HUDEP-2 (cell line): ENCODE measurements at regions not wholly inside any gene's neighbourhood (a gene's known extent, or its start where the extent isn't known, plus 50 kb on each side); places are given as distances from the start of the nearest gene placed in this dataset.
A peak's percentile ranks its signal among the peaks of the same experiment; 100 is the strongest.

Experiments
- DNase-seq, 76 experiments: peaks; one replicate each; lab custom pipeline; 2025; ENCODE audit not compliant: unreplicated experiment in 76 of 76; lab: John Stamatoyannopoulos, UW

DNA sequence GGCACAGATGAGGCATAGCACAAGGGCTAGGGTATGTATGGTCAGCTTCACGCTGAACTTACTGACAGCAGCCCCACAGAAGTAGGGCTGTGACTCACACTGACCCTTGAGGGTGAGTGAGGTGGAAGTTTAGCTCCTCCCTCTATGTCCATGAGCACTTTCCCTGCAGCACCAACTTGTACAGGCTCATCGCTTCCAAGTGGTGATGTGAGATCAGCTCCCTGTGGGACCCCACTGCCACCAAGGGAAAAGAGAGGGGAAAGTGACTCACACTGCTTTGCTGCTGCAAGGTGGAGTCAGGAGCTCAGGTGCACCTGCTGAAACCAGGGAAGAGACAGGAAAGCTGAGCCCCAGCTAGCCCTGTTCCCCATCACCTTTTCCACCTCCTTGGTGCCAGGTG, 91.5 kb downstream of the TEX51 start:
- no peak for DNase-seq

DNA sequence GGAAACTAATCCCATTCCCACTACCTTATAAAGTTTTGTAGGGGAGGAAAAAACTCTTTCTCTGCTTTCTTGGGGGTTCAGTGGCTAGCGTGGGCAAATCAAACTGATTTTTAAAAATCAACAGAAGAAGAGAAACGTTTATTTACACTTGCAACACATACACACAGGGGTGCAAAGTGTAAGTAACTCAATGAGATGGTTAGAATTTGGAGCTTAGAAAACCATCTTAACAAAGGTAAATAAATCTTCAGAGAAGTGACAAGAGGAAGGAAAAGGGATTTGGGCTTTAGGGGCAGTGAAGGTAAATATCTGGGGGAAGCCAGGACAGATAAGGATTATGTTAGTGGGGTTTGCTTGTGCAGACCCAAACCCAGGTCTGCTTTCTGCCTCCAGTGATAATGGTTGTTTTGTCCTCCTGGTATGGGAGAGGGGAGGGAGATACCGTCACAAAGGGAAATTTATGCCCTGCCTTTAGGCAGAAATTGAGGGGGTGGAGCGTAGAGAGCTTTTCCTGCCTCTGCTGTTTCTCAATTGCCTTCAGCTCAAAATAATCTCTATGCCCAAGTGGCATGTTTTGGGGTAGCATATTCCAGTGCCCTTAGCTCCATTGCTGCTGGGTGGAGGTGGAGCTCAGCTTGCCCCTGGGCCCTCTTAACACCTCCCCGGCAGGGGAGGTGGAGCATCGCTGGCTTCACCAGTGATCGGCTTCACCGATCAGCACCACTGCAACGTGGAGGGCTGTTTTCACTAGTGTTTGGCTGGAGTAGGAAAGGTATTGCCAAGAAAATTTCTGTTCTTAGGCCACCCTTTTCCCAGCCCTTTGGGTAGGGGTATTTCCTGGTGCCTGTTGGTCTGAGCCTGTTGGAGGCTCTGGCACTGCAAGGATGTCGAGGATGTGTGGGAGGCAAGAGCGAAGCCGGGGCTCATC, 92.2 kb downstream of the TEX51 start:
- no peak for DNase-seq

DNA sequence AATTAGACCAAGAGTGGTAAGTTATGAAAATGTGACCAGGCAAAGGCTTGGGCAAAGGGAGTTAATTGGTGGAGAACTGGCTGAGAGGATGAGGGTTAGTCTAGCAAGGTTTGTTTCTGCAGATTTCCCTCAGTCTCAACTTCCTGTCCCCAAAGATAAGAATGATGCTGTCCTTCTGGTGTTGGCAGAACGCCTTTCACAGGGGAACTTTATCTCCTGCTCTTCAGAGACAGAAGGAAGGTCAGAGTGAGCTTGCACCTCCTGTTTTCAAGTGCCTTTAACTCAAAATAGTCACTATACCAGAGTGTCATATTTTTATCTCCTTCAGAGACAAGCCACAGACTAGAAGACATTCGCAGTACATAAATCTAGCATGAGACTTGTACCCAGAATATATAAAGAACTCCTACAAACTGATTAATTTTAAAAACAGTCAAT, 95.7 kb downstream of the TEX51 start:
- DNase-seq: peak in 45 of 76 experiments; percentile 1 to 90 (median 39)

DNA sequence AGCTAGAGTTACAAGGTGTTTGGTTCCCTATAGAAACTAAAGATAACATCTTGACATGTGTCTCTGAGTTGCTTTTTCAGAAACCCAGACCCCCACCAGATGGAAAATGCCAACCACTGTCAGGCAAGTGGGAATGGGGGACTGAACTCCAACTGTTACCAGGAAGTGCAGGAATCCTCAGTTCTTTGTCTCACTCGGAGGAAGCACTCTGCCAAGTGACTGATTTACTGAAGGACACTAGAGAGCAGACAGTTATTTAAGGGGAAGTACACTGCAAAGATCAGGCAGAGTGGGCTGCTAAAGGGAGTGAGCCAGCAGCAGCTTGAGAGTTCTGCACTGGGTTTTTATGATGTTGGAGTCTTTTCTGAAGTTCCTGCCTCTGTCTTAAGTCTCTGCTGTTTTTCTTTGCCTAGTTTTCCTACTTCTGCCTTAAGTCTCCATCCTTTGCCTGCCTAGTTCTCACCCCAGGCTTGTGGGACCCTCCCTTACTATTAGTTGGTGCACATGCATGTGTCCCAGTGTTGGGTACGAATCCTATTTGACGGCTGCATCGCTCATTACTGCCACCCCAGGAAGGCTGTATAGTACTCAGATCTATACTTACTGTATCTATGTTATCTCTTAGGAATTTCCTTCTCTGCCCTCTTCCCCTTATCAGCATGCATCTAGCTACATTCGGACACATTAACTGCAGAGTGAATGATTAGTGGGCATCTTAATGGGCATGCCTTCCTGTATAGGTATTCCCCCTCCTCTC, 97.1 kb downstream of the TEX51 start:
- no peak for DNase-seq

DNA sequence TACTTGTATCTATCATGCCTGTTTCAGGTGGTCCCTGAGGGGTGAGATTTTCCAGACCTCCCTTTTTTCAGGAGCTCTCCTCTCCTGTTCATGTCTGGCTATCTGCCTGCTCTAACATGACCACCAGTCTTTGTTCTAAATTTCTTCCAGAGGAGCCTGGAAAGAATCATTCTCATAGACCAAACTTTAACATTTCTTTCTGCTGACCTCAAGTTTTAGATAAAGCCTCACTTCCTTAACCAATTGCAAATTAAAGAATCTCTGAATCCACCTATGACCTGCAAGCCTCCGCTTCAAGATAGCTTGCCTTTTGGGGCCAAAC, 97.6 kb downstream of the TEX51 start:
- no peak for DNase-seq
